ENCODE measurements at regions not wholly inside any gene's neighbourhood (a gene's known extent, or its start where the extent isn't known, plus 50 kb on each side); places are given as distances from the start of the nearest gene placed in this dataset.

DNA sequence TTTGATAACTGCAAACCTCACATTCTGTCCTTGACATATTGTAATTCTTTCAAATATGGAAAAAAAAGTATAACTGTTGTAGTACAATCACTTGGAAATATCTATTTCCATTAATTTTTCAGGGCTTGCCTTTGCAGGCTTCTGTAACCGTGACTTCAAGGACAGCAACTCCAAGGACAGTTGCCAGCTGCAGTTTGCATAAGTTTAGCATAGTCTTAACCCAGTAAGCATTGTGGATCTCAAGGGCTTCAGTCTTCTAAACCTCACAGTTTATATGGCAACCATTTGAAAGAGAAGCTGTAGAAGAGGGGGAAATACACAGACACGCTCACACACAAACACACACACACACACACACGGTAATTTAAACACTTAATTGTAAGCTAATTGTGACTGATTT lies 112.8 kb upstream of the GPR149 start:
- Histone ChIP-seq H3K79me2 (replicated peaks; ENCODE audit: insufficient read depth, low read length) (no peaks in the 10 kb centered on the region), H4K20me1 (ENCODE audit: insufficient read depth) (no peaks in the 10 kb centered on the region), H2AFZ (ENCODE audit: low read depth, low read length) (no peak overlapping the region), H3K27ac (ENCODE audit: low read length) (no peak overlapping the region), H3K4me2 (ENCODE audit: low read length) (no peak overlapping the region), H3K9me2 (ENCODE audit: insufficient read depth, low read length) (no peaks in the 10 kb centered on the region), H3K9ac (ENCODE audit: low read length) (no peak overlapping the region), H3K36me3 (ENCODE audit: insufficient read depth, low read length) (no peaks in the 10 kb centered on the region), H3K4me3 (ENCODE audit: low read length) (no peak overlapping the region), H3K9me3 (ENCODE audit: low read length) (no peaks in the 10 kb centered on the region), H3K27me3 (ENCODE audit: insufficient read depth, low read depth, low read length) (no peaks in the 10 kb centered on the region), H3F3A (ENCODE audit: insufficient read depth, low read length, poor library complexity, severe bottlenecking) (no peaks in the 10 kb centered on the region)
- TF ChIP-seq EP300 (conservative IDR thresholded peaks at IDR 0.05; ENCODE audit: poor library complexity, severe bottlenecking) (no peak), EZH2 (IDR thresholded peaks at IDR 0.05; ENCODE audit: borderline replicate concordance, insufficient read depth, low read length, poor library complexity, severe bottlenecking) (no peak), MXI1 (conservative IDR thresholded peaks at IDR 0.05; ENCODE audit: poor library complexity, severe bottlenecking) (no peak), RAD21 (conservative IDR thresholded peaks at IDR 0.05) (no peak)
- TF ChIP-seq, protein P1, sequence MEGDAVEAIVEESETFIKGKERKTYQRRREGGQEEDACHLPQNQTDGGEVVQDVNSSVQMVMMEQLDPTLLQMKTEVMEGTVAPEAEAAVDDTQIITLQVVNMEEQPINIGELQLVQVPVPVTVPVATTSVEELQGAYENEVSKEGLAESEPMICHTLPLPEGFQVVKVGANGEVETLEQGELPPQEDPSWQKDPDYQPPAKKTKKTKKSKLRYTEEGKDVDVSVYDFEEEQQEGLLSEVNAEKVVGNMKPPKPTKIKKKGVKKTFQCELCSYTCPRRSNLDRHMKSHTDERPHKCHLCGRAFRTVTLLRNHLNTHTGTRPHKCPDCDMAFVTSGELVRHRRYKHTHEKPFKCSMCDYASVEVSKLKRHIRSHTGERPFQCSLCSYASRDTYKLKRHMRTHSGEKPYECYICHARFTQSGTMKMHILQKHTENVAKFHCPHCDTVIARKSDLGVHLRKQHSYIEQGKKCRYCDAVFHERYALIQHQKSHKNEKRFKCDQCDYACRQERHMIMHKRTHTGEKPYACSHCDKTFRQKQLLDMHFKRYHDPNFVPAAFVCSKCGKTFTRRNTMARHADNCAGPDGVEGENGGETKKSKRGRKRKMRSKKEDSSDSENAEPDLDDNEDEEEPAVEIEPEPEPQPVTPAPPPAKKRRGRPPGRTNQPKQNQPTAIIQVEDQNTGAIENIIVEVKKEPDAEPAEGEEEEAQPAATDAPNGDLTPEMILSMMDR (IDR thresholded peaks at IDR 0.05; ENCODE audit: poor library complexity, severe bottlenecking): no peak

DNA sequence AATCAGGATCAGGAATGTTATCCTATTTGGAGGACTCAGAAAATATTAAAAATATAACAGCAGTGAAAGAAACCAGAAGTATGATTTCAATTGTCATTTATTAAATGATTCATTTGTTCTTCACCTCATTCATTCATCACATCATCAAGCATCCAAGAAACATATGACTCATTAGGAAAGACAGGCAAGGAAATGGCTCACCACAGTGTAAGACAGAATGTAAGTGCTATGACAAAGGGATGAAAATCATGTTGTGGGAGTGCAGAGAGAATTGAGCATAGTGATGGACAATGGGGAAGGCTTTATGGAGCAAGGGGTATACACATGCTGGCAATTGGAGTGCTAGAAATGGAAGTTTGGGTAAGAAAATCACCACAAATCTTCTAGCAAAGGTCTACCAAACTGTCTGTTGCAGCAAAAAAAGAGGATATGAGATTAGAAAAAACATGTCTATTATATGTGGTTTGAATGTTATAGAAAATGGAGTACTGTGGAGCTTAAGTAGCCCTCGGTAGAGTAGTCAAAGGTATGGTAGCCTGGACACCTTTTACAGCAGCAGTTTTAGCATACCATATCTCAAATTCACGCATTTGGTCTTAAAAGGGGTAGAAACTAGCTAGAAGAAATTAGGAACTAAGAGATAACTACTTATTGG lies 111.1 kb upstream of the GPR149 start:
- H3K4me2 ChIP-seq (ENCODE audit: low read length): no peak overlapping the region
- no peaks in the 10 kb centered on the region for H3K36me3 ChIP-seq (ENCODE audit: insufficient read depth, low read length)
- no peak overlapping the region for H3K27ac ChIP-seq (ENCODE audit: low read length)
- no peaks in the 10 kb centered on the region for H4K20me1 ChIP-seq (ENCODE audit: insufficient read depth)
- H3K4me3 ChIP-seq (ENCODE audit: low read length): no peak overlapping the region
- no peaks in the 10 kb centered on the region for H3K9me2 ChIP-seq (ENCODE audit: insufficient read depth, low read length)
- no peaks in the 10 kb centered on the region for H3K79me2 ChIP-seq (replicated peaks; ENCODE audit: insufficient read depth, low read length)
- TF ChIP-seq, protein P2, sequence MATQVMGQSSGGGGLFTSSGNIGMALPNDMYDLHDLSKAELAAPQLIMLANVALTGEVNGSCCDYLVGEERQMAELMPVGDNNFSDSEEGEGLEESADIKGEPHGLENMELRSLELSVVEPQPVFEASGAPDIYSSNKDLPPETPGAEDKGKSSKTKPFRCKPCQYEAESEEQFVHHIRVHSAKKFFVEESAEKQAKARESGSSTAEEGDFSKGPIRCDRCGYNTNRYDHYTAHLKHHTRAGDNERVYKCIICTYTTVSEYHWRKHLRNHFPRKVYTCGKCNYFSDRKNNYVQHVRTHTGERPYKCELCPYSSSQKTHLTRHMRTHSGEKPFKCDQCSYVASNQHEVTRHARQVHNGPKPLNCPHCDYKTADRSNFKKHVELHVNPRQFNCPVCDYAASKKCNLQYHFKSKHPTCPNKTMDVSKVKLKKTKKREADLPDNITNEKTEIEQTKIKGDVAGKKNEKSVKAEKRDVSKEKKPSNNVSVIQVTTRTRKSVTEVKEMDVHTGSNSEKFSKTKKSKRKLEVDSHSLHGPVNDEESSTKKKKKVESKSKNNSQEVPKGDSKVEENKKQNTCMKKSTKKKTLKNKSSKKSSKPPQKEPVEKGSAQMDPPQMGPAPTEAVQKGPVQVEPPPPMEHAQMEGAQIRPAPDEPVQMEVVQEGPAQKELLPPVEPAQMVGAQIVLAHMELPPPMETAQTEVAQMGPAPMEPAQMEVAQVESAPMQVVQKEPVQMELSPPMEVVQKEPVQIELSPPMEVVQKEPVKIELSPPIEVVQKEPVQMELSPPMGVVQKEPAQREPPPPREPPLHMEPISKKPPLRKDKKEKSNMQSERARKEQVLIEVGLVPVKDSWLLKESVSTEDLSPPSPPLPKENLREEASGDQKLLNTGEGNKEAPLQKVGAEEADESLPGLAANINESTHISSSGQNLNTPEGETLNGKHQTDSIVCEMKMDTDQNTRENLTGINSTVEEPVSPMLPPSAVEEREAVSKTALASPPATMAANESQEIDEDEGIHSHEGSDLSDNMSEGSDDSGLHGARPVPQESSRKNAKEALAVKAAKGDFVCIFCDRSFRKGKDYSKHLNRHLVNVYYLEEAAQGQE (IDR thresholded peaks at IDR 0.05; ENCODE audit: borderline replicate concordance): no peak
- TF ChIP-seq POLR2AphosphoS5 (IDR thresholded peaks at IDR 0.05) (no peak), MXI1 (conservative IDR thresholded peaks at IDR 0.05; ENCODE audit: poor library complexity, severe bottlenecking) (no peak), RAD21 (conservative IDR thresholded peaks at IDR 0.05) (no peak), SMC3 (conservative IDR thresholded peaks at IDR 0.05; ENCODE audit: poor library complexity) (no peak), EZH2 (IDR thresholded peaks at IDR 0.05; ENCODE audit: borderline replicate concordance, insufficient read depth, low read length, poor library complexity, severe bottlenecking) (no peak), EP300 (conservative IDR thresholded peaks at IDR 0.05; ENCODE audit: poor library complexity, severe bottlenecking) (no peak), TAF1 (IDR thresholded peaks at IDR 0.05; ENCODE audit: low read depth) (no peak)
- TF ChIP-seq, protein P1 (IDR thresholded peaks at IDR 0.05; ENCODE audit: poor library complexity, severe bottlenecking): no peak
- H3F3A ChIP-seq (ENCODE audit: insufficient read depth, low read length, poor library complexity, severe bottlenecking): no peaks in the 10 kb centered on the region
- no peak overlapping the region for H2AFZ ChIP-seq (ENCODE audit: low read depth, low read length)
- H3K9ac ChIP-seq (ENCODE audit: low read length): no peak overlapping the region
- no peaks in the 10 kb centered on the region for H3K27me3 ChIP-seq (ENCODE audit: insufficient read depth, low read depth, low read length)
- H3K9me3 ChIP-seq (ENCODE audit: low read length): no peaks in the 10 kb centered on the region

All from neural cell (in vitro differentiated cells).